ENCODE measurements at regions not wholly inside any gene's neighbourhood (a gene's known extent, or its start where the extent isn't known, plus 50 kb on each side); places are given as distances from the start of the nearest gene placed in this dataset.

DNA sequence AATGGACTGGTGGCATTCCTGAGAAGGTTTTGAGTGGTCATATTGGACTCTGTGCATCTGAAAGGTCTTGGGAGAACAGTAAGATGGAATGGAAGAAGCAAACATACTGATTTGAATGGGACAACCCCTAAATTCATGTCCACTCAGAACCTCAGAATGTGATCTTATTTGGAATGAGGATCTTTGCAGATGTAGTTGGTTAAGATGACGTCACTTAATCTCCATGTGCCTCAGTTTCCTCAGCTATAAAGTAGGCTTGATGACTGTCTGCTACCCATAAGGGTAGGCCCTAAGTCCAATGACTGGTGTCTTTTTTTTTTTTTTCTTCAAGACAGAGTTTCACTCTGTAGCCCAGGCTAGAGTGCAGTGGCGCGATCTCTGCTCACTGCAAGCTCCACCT is 71.1 kb upstream of the SOX21 start:
- no peaks in the 10 kb centered on the region for H3K27me3 ChIP-seq (ENCODE audit: low read depth)
- H3K27ac ChIP-seq (replicated peaks), result no peak overlapping the region
- TF ChIP-seq, protein P1, sequence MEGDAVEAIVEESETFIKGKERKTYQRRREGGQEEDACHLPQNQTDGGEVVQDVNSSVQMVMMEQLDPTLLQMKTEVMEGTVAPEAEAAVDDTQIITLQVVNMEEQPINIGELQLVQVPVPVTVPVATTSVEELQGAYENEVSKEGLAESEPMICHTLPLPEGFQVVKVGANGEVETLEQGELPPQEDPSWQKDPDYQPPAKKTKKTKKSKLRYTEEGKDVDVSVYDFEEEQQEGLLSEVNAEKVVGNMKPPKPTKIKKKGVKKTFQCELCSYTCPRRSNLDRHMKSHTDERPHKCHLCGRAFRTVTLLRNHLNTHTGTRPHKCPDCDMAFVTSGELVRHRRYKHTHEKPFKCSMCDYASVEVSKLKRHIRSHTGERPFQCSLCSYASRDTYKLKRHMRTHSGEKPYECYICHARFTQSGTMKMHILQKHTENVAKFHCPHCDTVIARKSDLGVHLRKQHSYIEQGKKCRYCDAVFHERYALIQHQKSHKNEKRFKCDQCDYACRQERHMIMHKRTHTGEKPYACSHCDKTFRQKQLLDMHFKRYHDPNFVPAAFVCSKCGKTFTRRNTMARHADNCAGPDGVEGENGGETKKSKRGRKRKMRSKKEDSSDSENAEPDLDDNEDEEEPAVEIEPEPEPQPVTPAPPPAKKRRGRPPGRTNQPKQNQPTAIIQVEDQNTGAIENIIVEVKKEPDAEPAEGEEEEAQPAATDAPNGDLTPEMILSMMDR (IDR thresholded peaks at IDR 0.05; ENCODE audit: borderline replicate concordance), result no peak
- intact Hi-C loops (cut with micrococcal nuclease), result no loop called here
- H3K4me1 ChIP-seq, result no peaks in the 10 kb centered on the region
- DNase-seq, result no peak
- H3K4me3 ChIP-seq, result no peak overlapping the region
- H3K36me3 ChIP-seq, result no peaks in the 10 kb centered on the region
- peaks cover 11% of the 10 kb centered on the region for H3K9me3 ChIP-seq (replicated peaks)

GRCh38 chr13:94780421-94780820 is 68.1 kb upstream of the SOX21 start:
- Histone ChIP-seq H3K36me3 (no peaks in the 10 kb centered on the region), H3K27ac (replicated peaks) (no peak overlapping the region), H3K27me3 (ENCODE audit: low read depth) (no peaks in the 10 kb centered on the region), H3K4me1 (no peaks in the 10 kb centered on the region), H3K4me3 (no peak overlapping the region), H3K9me3 (replicated peaks) (peaks cover 11% of the 10 kb centered on the region)
- intact Hi-C loops (cut with micrococcal nuclease), result no loop called here
- TF ChIP-seq, protein P1 (IDR thresholded peaks at IDR 0.05; ENCODE audit: borderline replicate concordance), result no peak
- no peak for DNase-seq

- intact Hi-C loops (cut with micrococcal nuclease), result no loop called here
- no peaks in the 10 kb centered on the region for H3K36me3 ChIP-seq
- DNase-seq, result no peak
- H3K9me3 ChIP-seq (replicated peaks), result peaks cover 11% of the 10 kb centered on the region
- H3K27me3 ChIP-seq (ENCODE audit: low read depth), result no peaks in the 10 kb centered on the region
- H3K27ac ChIP-seq (replicated peaks), result no peak overlapping the region
- TF ChIP-seq, protein P1 (IDR thresholded peaks at IDR 0.05; ENCODE audit: borderline replicate concordance), result no peak
- no peaks in the 10 kb centered on the region for H3K4me1 ChIP-seq
- no peak overlapping the region for H3K4me3 ChIP-seq
These were observed 66.6 kb upstream of the SOX21 start for GRCh38 chr13:94778986-94779385.

- Histone ChIP-seq H3K27me3 (ENCODE audit: low read depth) (no peaks in the 10 kb centered on the region), H3K9me3 (replicated peaks) (peaks cover 11% of the 10 kb centered on the region), H3K27ac (replicated peaks) (no peak overlapping the region), H3K4me3 (no peak overlapping the region), H3K4me1 (no peaks in the 10 kb centered on the region), H3K36me3 (no peaks in the 10 kb centered on the region)
- intact Hi-C loops (cut with micrococcal nuclease), result no loop called here
- TF ChIP-seq, protein P1 (IDR thresholded peaks at IDR 0.05; ENCODE audit: borderline replicate concordance), result no peak
- DNase-seq, result no peak
These were observed 66.2 kb upstream of the SOX21 start for GRCh38 chr13:94778585-94778984.

GRCh38 chr13:94776956-94777355 is 64.6 kb upstream of the SOX21 start:
- TF ChIP-seq, protein P1 (IDR thresholded peaks at IDR 0.05; ENCODE audit: borderline replicate concordance), result no peak
- H3K27ac ChIP-seq (replicated peaks), result no peak overlapping the region
- H3K9me3 ChIP-seq (replicated peaks), result peaks cover 2% of the 10 kb centered on the region
- no peaks in the 10 kb centered on the region for H3K27me3 ChIP-seq (ENCODE audit: low read depth)
- no peaks in the 10 kb centered on the region for H3K36me3 ChIP-seq
- intact Hi-C loops (cut with micrococcal nuclease), result no loop called here
- no peaks in the 10 kb centered on the region for H3K4me1 ChIP-seq
- no peak for DNase-seq
- no peak overlapping the region for H3K4me3 ChIP-seq

DNA sequence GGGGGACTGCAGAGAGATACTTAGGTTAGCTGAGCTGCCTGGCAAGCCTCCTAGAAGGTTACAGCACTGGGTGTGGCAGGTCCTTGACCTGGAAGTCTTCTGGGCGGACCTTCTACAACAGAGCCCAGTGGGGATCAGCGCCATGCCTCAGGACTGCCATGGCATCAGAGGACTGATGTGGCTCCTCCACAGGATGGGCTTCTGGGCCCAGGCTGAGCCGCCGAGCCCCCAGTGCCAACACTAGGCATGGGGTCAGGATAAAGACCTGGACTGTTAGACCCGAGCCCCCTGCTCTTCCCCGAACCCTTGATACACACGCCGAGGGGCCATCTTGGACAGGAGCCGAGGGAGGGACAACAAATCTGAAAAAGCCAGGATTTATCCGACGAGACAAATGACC is 64.0 kb upstream of the SOX21 start:
- no peak for DNase-seq
- Histone ChIP-seq H3K9me3 (replicated peaks) (no peaks in the 10 kb centered on the region), H3K36me3 (no peaks in the 10 kb centered on the region), H3K27me3 (ENCODE audit: low read depth) (no peaks in the 10 kb centered on the region), H3K27ac (replicated peaks) (no peak overlapping the region), H3K4me1 (no peaks in the 10 kb centered on the region), H3K4me3 (no peak overlapping the region)
- TF ChIP-seq, protein P1 (IDR thresholded peaks at IDR 0.05; ENCODE audit: borderline replicate concordance), result no peak
- intact Hi-C loops (cut with micrococcal nuclease), result no loop called here
